Left hindlimb (tissue), 1 donor: ENCODE measurements at regions not wholly inside any gene's neighbourhood (a gene's known extent, or its start where the extent isn't known, plus 50 kb on each side); places are given as distances from the start of the nearest gene placed in this dataset.
"Not testable (repeated sequence)": the region's sequence is repeated elsewhere in the genome, so short reads cannot be mapped to it uniquely, and the experiment has no call there.

ENCODE experiments used
- DNase-seq: peaks from one replicate; pipeline ENCODE4 v3.0.0-alpha.2; 2018

DNA sequence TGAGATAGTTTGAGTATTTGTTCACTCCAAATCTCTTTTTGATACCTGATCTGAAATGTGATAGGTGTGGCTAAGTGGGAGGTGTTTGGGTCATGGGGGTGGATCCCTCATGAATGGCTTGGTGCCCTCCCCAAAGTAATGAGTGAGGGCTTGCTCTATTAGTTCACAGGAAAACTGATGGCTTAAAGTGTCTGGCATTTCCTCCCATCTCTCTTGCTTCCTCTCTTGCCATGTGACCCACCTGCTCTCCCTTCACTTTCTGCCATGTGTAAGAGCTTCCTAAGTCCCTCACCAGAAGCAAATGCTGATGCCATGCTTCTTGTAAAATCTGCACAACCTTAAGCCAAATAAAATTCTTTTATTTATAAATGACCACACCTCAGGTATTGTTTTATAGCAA, 61.1 kb downstream of the MAD2L1 start:
- DNase-seq, result no peak

DNA sequence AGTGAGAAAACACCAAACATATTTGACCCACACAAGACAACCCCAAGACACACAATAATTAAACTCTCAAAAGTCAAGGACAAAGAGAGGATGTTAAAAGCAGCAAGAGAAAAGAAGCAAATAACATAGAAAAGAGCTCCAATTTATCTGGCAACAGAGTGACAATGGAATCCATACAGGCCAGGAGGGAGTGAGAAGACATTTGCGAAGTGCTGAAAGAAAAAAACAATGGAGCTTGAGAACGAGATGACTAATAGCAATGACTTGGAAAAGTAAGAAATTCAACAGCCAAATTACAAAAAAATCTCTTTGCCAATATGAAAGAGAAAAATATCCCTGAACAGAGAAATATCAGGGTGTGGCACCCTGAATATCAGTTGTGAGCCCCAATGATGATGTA, 61.6 kb downstream of the MAD2L1 start:
- no peak for DNase-seq

DNA sequence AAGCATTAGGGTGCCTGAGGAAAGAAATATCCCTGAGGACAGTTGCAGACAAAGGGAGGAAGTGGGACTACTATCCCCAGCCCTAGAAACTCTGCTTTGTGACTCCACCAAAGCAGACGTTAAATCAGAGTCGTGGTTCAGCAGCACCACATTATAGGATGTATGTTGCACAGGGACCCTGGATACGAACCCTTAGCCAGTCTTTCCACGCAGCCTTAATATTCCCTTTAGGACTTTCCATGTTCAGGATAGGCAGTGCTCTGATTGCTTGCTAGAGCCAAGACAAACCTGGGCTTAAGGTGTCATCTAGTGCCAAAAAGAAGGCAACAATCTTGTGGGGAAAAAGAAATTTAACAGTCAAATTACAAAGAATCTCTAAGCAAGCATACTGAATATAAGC, 62.6 kb downstream of the MAD2L1 start:
- no peak for DNase-seq

DNA sequence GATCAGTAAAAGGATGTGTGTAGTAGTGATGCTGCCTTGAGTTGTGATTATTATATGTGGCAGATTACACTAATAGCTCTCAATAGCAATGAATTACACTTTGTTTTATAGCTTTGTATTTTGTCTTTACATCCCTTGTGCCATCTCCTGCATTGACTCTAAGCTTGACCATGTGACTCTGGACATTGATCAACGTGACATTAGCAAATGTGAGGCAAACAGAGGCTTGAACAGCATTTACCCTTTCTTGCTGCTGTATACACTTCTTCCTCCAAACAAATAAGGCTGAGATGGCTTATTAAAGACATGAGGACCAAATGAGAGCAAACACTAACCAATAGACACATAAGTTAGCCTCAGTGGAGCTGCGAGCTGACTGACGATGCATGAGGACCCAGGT, 63.5 kb downstream of the MAD2L1 start:
- no peak for DNase-seq

DNA sequence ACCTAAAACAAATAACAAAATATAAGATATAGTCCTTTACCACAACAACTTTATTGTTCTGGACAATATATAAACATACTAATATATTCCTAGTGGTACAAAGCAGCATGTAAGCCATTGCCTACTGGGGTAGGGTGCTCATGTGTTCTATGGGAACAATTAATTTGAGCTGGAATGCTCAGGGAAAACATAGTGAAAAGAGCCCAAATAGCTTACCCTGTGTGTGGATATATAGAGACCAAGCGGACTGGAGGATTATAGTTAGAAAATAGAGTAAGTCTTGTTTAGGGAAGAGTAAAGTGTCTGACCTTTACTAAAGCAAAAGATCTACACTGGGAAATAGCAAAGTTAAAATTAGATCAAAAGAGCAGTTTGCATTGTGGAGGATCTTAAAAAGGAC, 64.8 kb downstream of the MAD2L1 start:
- no peak for DNase-seq

DNA sequence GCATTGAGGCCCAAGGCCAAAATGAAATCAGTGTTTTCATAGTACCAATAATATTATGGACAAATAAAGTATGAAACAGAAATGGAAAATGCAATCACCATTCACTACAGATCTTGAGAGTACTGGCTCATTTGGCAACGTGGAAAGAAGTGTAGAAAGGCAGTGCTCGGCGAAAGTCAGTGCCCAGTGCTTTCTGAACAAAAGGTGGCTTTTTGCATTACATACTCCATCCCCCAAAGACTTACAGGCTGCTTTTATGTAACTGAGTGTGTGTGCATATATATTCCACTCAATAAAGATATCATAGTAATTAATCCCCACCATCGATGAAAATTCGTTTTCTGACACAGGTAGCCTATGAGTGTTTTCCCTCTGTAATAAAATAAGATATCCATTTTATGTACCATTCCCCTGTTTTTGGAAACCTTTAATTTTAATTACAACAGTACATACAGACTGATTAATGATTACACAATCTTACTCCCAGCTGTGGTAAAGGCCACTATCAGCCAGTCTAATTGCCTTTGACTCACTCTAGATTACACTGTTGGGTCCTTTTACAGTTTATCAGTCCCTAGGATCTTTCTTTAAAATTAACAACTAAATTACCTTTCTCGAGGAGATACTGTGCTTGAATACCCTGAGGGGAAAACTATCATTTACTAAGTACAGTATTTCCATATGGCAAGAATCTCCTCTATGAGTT, 65.9 kb downstream of the MAD2L1 start:
- no peak for DNase-seq

DNA sequence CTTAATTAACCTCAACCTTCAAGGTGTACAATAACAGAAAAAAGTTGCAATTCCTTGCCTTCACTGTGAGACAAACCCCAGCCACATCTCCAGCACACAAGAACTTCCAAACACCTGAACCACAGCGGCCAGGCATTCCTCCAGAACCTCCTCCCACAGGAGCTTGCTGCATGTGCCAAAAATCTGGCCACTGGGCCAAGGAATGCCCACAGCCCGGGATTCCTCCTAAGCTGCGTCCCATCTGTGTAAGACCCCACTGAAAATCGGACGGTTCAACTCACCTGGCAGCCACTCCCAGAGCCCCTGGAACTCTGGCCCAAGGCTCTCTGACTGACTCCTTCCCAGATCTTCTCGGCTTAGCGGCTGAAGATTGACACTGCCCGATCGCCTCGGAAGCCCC, 70.6 kb downstream of the MAD2L1 start:
- DNase-seq, result not testable (repeated sequence)

DNA sequence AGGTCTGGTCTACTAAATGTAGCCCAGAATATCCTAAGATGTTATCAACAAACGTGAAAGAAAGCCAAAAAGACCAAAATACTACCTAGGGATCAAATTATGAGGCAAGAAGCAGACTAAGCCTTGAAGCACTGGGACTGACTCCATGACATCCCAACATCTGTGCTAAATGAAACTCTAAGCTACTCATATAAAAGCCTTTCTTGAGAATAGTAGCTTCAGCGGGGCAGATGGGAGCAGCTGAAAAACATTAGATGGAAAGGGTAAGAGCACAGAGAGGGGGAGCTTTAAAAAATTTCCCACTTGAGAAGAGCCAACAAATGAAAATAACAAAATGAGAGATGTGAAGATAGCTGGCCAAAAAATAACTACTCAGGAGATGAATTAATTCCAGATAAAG, 81.7 kb downstream of the MAD2L1 start:
- DNase-seq, result peak; percentile 38

DNA sequence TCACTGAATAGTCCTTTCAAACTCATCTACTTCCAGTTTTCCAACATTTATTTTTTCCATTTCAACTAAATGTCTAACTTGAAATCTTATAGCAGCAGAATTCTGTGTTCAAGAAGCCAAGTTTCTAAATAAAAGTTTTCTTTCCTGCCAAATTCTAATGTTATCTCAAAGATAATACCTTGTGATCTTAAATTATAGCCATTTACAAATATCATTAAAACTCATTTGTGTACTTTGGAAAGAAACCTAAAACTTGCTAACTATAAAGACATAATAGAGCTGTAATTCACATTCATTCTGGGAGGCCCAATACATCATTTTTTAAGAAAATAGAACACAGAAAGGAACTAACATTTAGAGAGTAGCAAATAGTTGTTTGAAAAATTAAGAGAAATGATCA, 83.9 kb downstream of the MAD2L1 start:
- no peak for DNase-seq

DNA sequence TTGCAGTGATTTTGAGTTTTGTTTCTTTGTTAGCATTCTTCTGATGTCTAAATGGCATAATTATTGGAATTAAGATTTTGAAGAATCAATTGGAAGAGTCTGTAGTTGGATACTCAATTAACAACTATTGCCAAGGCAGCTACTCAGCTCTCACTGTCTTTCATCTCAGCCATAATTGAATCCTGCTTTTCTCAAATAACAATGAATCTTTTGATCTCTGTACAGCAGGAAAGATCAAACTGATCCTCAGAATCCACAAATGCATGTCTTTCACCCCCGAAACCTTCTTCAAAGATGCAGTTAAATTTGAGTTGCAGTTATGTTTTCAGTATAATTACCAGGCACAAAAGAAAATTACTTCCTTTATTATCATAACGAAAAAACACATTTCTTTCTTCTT, 86.2 kb downstream of the MAD2L1 start:
- no peak for DNase-seq

DNA sequence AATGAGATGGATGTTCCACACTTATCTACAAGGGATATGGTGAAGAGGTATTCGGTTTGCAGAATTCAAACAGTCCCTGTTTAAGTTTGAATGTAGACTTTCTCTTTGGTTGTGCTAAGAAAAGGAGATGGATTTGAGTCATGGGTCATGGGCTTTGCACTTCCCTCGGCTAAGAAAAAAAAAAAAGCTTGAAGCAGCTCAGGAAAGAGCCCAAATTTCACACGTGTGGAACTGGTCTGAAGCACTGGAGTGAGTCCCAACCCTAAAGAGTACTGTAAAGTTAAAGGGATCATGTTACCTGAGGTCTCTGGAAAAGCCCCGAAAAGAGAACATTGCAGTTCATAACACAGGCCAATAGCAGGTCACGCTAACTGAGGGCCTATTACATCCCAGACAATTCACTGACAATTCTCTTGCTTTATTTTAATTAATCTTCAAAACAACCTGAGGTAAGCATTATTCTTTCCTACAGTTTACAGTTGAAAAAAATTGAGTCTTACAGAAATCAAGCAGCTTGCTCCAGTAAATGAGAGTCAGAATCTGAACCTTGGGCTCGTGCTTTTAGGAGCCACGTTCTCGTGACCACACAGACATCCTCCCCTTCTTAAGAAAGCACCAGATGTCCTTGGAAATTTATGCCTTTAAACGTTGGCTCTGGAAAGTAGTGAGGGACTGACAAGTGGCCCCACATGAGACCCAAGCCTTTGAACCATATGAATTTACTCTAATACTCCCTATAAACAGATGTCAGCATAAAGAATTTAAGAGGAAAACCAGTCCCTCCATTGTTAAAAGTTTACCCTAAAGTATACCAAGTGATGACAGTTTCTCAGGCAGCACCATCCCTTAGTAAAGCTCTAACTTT, 89.3 kb downstream of the MAD2L1 start:
- DNase-seq, result peak; percentile 31

DNA sequence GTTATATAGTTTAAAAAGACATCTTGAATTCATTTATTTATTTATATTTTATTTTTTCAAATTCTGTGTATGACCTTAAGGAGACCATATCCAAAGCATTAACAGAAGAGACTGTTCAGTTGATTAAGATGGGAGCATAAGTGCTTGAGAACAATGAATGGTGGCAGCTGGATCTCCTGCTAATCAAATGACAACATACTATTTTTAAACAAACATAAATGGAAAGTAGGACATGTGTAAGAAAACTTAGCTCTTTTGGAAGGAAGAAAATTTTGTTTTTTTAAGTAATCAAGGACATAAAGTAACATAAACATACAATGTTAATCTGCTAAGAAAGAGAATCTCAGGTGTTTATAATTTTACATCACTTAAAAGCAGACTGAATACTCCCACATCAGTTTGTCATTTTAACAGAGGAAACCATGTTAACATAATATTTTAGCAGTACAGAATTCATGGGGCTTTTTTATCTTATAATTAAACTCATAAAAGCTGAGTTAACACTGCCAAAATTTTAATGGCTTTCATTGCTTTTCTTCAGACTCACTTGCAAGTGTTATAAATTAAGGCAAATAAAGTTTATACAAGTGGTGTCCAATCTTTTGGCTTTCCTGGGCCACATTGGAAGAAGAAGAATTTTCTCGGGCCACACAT, 95.1 kb downstream of the MAD2L1 start:
- DNase-seq, result no peak

DNA sequence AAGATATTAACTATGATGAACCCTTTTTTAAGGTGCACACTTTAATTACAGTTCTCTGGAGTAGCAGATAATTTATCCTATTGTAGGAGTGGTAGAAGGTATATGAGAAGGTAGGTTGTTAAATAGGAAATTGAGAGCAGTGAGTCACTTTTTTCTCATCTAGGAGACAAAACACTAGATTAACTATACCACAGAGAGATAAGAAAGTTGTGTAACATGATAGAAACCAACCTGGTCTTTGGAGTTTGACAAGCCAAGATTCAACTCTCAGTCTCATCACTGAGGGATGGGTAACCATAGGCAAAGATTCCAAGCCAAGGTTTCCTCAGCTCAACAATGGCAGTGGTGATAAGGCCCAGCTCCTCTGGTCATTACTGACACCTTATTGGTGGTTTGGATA, 104.0 kb downstream of the MAD2L1 start:
- no peak for DNase-seq

DNA sequence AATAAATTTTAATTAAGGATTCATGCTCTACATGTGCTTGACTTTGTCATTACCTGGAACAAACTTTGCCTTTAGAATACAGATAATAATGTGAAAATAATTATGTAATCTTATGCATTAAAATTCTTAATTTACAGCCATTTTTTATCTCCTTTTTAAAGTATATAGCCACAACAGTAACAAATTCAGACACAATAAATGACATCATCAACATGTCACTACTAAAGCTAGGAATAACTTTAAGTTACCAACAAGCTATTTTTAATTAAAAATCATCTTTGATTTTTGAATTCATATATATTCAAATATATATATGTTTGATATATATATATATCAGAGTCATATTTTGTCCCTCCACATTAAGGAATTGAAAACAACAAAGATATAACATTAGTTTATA, 107.7 kb downstream of the MAD2L1 start:
- DNase-seq, result no peak

DNA sequence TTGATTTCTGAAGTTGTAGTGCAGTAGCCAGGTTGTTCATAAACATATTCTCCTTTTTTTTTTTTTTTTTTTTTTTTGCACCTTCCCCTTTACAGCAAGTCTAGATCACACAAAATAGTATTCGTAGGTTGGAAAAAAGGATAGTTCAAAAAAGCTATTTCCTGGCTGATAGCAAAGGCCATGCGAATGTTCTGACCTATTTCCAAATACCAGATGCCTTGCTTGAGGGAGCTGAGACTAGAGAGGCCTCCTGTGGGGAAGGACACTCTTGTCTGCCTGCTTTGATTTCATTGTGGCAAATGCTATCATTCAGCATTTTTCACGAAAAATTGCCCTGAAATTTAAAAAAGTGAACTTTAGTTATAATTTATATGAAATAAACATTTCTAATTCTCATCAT, 111.4 kb downstream of the MAD2L1 start:
- DNase-seq, result no peak

DNA sequence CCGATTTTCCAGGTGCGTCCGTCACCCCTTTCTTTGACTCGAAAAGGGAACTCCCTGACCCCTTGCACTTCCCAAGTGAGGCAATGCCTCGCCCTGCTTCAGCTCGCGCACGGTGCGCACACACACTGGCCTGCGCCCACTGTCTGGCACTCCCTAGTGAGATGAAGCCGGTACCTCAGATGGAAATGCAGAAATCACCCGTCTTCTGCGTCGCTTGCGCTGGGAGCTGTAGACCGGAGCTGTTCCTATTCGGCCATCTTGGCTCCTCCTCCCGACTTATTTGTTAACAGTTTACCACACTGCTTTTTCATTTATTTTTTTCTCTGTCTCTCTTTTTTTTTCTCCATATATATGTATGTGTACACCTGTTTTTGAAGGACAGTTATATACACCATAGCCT, 112.2 kb downstream of the MAD2L1 start:
- DNase-seq, result not testable (repeated sequence)

DNA sequence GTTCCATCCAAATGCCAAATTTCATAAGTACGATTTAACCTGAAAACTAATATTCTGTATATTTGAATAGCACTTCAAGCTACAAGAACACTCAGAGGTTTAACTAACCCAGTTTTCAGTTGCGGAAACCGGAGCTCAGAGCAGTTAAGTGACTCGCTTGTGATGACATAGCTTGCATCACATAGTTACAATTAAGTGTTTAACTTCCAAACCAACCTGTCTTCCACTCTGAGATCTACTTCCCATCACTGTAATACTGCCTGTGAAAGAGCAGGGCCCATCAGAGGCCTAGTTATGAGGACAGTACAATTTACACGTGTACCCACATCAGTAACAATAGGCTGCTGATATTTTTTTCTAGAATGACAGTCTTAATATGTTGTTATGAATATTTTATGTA, 120.3 kb downstream of the MAD2L1 start:
- DNase-seq, result no peak

DNA sequence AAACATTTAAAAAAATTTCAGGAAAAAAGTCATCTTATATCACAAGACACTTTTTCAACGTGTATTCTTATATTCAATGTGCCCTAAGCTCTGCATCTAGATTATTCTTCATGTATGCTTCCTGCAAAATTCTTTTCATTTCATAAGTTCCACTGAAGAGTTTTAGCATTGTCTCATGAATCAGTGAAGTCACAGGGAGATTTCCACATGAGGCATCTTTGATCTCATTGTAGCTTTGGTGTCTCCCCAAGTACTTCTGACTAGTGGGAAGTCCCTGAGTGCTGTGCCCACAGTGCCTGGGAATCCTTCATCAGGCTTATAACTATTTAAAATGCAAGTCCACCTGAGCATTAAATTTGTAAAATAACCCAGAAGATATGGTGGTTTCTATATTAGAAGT, 123.8 kb downstream of the MAD2L1 start:
- DNase-seq, result no peak

DNA sequence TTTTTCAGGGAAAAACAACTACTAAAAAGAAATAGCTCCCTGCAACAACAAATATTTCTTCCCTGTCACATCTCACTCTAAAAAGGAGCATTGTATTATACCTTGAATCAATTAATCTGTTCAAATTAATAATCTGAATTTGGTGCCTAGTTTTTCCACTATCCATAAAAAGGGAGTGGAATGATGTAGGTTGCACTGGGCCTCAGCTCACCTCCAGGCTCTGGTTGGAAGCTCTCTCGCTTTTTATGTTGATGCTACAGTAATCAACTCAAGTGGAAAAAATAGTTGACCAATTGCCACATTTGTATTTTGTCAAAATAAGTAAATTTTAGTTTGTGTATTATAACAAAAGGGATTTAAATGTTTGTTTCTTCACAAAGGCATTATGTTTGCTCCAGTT, 126.1 kb downstream of the MAD2L1 start:
- DNase-seq, result no peak

DNA sequence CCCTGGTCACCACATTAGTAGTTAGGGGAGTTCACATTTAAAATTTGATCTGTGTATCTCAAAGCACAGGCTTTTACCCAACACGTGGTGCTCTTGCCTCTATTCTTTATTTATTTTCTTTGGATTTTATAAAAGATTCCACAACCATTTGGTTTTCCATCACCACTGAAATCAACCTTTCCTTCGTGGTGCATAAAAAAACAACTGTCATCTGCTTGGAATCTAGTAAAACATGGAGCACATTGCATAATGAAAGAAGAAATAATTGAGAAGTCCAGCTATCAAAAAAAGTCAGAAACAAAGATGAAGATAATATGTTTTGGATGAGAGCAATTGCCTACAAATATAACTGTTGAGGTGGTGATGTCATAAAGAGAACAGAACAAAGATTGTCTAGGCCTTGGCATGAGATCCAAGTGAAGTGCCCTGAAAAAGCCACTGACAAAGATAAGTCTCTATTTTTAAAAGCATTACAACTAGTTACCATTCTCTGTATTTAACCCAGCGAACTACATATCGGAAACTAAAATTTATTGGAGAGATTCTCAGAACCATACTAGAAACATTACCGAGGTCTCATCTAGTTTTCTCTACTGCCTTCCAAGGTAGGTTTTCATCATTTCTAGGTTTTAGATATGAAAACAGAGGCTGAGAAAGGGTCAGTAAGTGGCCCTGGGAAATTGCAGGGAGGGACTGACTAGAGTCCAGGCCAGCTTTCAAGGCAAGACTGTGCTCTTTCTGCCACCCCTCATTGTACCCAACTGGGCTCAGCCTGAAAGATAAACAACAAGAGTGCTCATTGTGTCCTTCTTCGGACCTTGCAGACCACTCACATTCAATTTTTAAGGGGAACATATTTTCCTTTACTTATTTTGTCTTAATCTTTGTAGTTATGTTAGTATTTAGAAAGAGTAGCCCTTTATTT, 127.3 kb downstream of the MAD2L1 start:
- DNase-seq, result no peak

DNA sequence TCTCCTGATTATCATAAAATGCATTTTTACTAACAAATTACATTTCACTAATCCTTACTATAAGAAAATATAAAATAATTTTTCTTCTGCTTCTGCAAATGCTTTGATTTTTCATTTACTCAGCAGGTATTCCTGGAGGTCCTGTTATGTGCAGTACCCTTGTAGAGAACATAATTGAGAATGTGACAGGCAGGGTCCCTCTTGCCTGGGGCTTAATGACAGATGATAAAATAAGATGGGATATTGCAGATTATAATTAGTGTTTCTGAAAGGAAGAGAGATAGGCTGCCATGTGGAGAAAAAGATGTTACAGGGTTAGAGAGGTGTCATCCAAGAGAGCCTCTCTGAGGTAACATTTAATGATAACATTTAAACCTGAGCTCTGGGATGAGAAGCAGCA, 128.9 kb downstream of the MAD2L1 start:
- no peak for DNase-seq

DNA sequence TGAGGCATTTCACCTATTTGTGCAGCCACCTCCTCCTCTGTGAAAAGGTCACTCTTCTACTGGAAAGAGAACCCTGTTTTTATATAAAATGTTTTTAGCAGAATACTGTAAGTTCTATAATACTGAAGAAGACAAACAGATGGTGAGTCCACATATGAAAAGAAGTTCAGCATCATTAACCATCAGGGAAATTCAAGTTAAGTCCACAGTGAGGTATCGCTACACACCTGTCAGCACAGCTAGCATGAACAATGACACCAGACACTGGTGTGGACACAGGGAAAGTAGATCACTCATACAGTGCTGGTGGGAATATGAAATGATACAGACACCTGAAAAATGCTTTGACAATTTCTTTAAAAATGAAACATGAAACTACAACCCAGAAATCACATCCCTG, 133.0 kb downstream of the MAD2L1 start:
- DNase-seq, result no peak

DNA sequence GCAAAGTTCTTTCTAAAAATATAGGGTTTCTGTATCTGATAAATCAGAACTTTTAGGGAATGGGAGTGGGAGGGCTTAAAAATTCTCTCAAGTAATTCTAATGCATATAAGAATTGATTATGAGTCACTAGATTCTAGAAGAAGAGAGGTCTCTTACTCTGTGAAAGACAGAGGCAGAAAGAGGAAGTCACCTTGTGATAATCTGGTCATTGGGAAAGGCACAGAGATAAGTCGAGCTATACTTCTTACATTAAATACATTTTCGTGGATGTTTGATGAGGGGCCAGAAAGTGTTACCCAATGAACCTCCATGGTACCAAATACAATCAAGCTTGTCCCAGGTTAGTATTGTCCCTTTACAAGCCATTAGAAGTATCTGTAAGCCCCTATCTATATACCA, 134.4 kb downstream of the MAD2L1 start:
- no peak for DNase-seq
